GM12891 (cell line): ENCODE measurements at regions not wholly inside any gene's neighbourhood (a gene's known extent, or its start where the extent isn't known, plus 50 kb on each side); places are given as distances from the start of the nearest gene placed in this dataset.

Experiments
- POLR2A ChIP-seq: IDR thresholded peaks from 2 replicates; pipeline ENCODE4 v1.6.1; 2011; ENCODE audit warnings: low read depth, low read length, control low read depth
- POLR2AphosphoS5 ChIP-seq: IDR thresholded peaks from 2 replicates; pipeline ENCODE4 v1.6.1; 2011; ENCODE audit warnings: low read depth, low read length, control low read depth
- TAF1 ChIP-seq: IDR thresholded peaks from 2 replicates; pipeline ENCODE4 v1.6.1; 2011; ENCODE audit warnings: low read depth, low read length, control low read depth

GRCh38 chr17:68762911-68763310, 161.7 kb upstream of the FAM20A start:
- TF ChIP-seq POLR2AphosphoS5 (no peak), TAF1 (no peak), POLR2A (no peak)
